Ishikawa (cell line): ENCODE measurements at regions not wholly inside any gene's neighbourhood (a gene's known extent, or its start where the extent isn't known, plus 50 kb on each side); places are given as distances from the start of the nearest gene placed in this dataset.

ENCODE experiments used
- CREB1 ChIP-seq: IDR thresholded peaks from 2 replicates; pipeline ENCODE4 v1.6.1; 2012; ENCODE audit warnings: low read depth
- EGR1 ChIP-seq: IDR thresholded peaks from 2 replicates; pipeline ENCODE4 v1.6.1; 2012
- EP300 ChIP-seq: IDR thresholded peaks from 2 replicates; pipeline ENCODE4 v1.6.1; 2012; ENCODE audit warnings: borderline replicate concordance
- RAD21 ChIP-seq: IDR thresholded peaks from 2 replicates; pipeline ENCODE4 v1.6.1; 2012; ENCODE audit warnings: low read depth
- TAF1 ChIP-seq: IDR thresholded peaks from 2 replicates; pipeline ENCODE4 v1.6.1; 2012; ENCODE audit warnings: low read depth, mild to moderate bottlenecking
- TCF12 ChIP-seq: IDR thresholded peaks from 2 replicates; pipeline ENCODE4 v1.6.1; 2012; ENCODE audit warnings: low read depth
- YY1 ChIP-seq: IDR thresholded peaks from 2 replicates; pipeline ENCODE4 v1.6.1; 2012; ENCODE audit warnings: low read depth

GRCh38 chr5:109589239-109589638 is 100.5 kb upstream of the MAN2A1 start:
- TF ChIP-seq EP300 (no peak), EGR1 (no peak), RAD21 (no peak), TAF1 (no peak), TCF12 (no peak), YY1 (no peak), CREB1 (no peak)
